ENCODE measurements at regions not wholly inside any gene's neighbourhood (a gene's known extent, or its start where the extent isn't known, plus 50 kb on each side); places are given as distances from the start of the nearest gene placed in this dataset.

DNA sequence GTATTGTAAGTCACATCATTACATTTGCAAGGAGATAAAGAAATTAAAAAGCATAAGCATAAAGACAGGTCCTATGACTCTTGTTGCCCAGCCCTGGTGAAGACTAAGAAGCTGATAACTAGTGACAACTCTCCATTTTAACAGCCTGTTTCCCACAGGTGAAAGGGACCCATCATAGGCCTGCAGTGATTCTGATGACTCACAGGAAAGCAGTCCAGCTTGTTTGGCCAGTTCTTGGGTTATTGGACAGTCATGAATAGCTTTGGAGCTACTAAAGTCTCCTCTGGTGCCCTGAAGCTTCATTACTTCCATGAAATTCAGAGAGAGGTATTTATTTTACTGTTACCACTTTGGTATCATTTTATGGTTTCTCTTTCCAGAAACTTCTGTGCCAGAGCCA, 55.5 kb upstream of the DYRK2 start:
- CTCF ChIA-PET = interaction anchor here (0.7 to 1.8 kb wide), 12 partner anchors 12 to 350 kb away, joined by 3 to 13 read pairs (median 4); partner anchors contain the start of gene DYRK2
- TF ChIP-seq, protein P1, sequence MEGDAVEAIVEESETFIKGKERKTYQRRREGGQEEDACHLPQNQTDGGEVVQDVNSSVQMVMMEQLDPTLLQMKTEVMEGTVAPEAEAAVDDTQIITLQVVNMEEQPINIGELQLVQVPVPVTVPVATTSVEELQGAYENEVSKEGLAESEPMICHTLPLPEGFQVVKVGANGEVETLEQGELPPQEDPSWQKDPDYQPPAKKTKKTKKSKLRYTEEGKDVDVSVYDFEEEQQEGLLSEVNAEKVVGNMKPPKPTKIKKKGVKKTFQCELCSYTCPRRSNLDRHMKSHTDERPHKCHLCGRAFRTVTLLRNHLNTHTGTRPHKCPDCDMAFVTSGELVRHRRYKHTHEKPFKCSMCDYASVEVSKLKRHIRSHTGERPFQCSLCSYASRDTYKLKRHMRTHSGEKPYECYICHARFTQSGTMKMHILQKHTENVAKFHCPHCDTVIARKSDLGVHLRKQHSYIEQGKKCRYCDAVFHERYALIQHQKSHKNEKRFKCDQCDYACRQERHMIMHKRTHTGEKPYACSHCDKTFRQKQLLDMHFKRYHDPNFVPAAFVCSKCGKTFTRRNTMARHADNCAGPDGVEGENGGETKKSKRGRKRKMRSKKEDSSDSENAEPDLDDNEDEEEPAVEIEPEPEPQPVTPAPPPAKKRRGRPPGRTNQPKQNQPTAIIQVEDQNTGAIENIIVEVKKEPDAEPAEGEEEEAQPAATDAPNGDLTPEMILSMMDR (IDR thresholded peaks at IDR 0.05; ENCODE audit: unreplicated experiment) = no peak
- Mint-ChIP-seq H3K27me3 (ENCODE audit: unreplicated experiment) (no peaks in the 10 kb centered on the region), H3K36me3 (ENCODE audit: insufficient read depth, unreplicated experiment) (peaks cover 11% of the 10 kb centered on the region), H3K27ac (ENCODE audit: unreplicated experiment) (peak overlapping the region; percentile 82), H3K4me3 (ENCODE audit: low read depth, unreplicated experiment) (peak overlapping the region; percentile 13), H3K4me1 (ENCODE audit: low read depth, unreplicated experiment) (peaks cover 47% of the 10 kb centered on the region), H3K9me3 (ENCODE audit: low read depth, unreplicated experiment) (no peaks in the 10 kb centered on the region)
- intact Hi-C loops (cut with micrococcal nuclease; ENCODE audit: unreplicated experiment) = loop anchor here (2.0 to 5.0 kb wide), 3 partner anchors 76 to 236 kb away; no protein-coding TSS in a partner anchor
- no TSS peak for BruUV-seq (replicated peaks)
- peak; percentile 92 for DNase-seq

DNA sequence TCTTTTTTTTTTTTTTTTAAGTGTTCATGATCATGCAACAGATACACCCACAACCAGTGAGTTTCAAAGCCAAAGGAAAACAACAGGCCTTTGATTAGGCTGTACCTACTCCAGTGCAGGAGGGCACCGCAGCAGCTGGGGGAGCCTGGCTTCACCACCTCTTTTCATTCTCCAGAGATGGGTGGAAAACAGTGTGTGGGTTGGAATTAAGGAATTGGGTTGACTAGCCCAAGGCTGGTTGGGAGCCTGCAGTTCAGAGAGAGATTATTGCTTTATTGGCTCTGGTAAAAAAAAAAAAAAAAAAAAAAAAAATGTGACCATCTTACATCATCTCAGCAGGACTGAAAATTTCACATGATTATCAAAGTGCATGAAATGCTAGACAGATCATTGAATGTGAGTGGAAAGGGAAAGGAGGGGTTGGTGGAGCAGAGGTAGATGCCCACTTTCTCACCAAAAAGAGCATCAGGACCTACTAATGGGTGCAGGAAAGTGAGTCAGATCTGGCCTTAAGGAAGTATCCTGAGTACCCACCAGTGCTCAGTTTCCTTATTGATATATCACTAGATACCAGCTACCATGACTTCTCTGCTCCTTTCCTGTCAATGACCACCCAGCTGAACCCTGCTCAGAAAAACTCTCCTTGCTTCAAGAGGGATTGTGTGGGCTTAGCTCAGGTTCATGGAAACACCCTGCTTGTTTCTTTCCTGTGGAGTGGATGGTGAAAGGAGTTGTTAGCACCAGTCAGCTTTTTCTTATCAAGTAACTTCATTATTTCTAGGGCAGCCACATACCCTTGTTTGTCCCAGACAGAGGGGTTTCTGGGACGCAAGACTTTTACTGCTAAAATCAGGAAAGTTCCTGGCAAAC, 54.8 kb upstream of the DYRK2 start:
- intact Hi-C loops (cut with micrococcal nuclease; ENCODE audit: unreplicated experiment) = loop anchor here (2.0 to 5.0 kb wide), 3 partner anchors 77 to 236 kb away; no protein-coding TSS in a partner anchor
- peaks cover 11% of the 10 kb centered on the region for H3K36me3 Mint-ChIP-seq (ENCODE audit: insufficient read depth, unreplicated experiment)
- BruUV-seq (replicated peaks) = no TSS peak
- H3K9me3 Mint-ChIP-seq (ENCODE audit: low read depth, unreplicated experiment) = no peaks in the 10 kb centered on the region
- H3K27ac Mint-ChIP-seq (ENCODE audit: unreplicated experiment) = peak overlapping the region; percentile 82
- peaks cover 47% of the 10 kb centered on the region for H3K4me1 Mint-ChIP-seq (ENCODE audit: low read depth, unreplicated experiment)
- TF ChIP-seq, protein P1 (IDR thresholded peaks at IDR 0.05; ENCODE audit: unreplicated experiment) = no peak
- CTCF ChIA-PET = interaction anchor here (0.7 to 1.8 kb wide), 12 partner anchors 13 to 1424 kb away, joined by 3 to 13 read pairs (median 4); partner anchors contain the start of gene DYRK2
- H3K4me3 Mint-ChIP-seq (ENCODE audit: low read depth, unreplicated experiment) = peak overlapping the region; percentile 13
- no peaks in the 10 kb centered on the region for H3K27me3 Mint-ChIP-seq (ENCODE audit: unreplicated experiment)
- peak; percentile 16 for DNase-seq

DNA sequence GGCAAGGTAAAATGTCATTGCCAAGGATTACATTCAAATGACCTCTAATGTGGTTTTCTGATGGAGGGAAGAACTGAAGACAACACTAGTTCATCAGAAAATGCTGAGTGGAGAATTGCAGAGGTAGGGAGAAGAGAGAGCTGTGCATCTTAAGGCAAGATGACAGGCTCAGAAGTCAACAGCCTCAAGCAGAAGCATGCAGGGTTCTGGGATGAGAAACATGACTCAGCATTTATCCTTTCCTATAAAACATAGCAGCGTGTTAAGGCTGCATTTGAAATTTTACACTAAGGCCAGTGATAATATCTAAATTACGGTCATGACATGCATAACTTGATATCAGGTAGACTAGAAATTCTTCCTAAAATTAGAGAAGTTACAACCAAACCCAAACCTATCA, 53.7 kb upstream of the DYRK2 start:
- BruUV-seq (replicated peaks) = no TSS peak
- CTCF ChIA-PET = no interaction called here
- intact Hi-C loops (cut with micrococcal nuclease; ENCODE audit: unreplicated experiment) = loop anchor here (5.0 kb wide), 2 partner anchors 113 to 238 kb away; no protein-coding TSS in a partner anchor

DNA sequence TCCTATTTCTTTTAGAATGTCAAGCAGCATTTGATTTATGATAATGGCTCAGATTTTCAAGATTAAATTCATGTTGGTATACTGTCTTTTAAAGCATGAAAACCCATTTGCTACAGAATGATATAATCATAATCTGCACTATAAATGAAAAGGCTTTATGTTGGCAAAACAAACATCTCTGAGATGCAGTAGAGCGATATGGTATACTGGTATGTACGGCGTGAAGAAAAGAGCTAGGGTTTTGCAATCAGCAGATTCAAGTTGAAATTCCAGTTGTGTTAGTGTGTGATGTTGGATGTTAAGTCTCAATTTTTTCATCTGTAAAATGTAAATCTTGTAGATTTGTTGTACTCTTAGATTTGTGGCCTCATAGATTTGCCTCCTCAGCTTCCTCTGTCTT, 53.2 kb upstream of the DYRK2 start:
- H3K27me3 Mint-ChIP-seq (ENCODE audit: unreplicated experiment) = no peaks in the 10 kb centered on the region
- intact Hi-C loops (cut with micrococcal nuclease; ENCODE audit: unreplicated experiment) = no loop called here
- no peak overlapping the region for H3K4me3 Mint-ChIP-seq (ENCODE audit: low read depth, unreplicated experiment)
- no peak for DNase-seq
- CTCF ChIA-PET = interaction anchor here (1.1 kb wide), 1 partner anchor 16 kb away, joined by 7 read pairs; no protein-coding TSS in a partner anchor
- H3K36me3 Mint-ChIP-seq (ENCODE audit: insufficient read depth, unreplicated experiment) = peaks cover 11% of the 10 kb centered on the region
- H3K9me3 Mint-ChIP-seq (ENCODE audit: low read depth, unreplicated experiment) = no peaks in the 10 kb centered on the region
- no peak overlapping the region for H3K27ac Mint-ChIP-seq (ENCODE audit: unreplicated experiment)
- TF ChIP-seq, protein P1 (IDR thresholded peaks at IDR 0.05; ENCODE audit: unreplicated experiment) = no peak
- H3K4me1 Mint-ChIP-seq (ENCODE audit: low read depth, unreplicated experiment) = peaks cover 47% of the 10 kb centered on the region
- BruUV-seq (replicated peaks) = no TSS peak

More for the DNA sequence above, 53.7 kb upstream of the DYRK2 start:
- DNase-seq = no peak
- Mint-ChIP-seq H3K4me1 (ENCODE audit: low read depth, unreplicated experiment) (peaks cover 47% of the 10 kb centered on the region), H3K9me3 (ENCODE audit: low read depth, unreplicated experiment) (no peaks in the 10 kb centered on the region), H3K4me3 (ENCODE audit: low read depth, unreplicated experiment) (no peak overlapping the region), H3K36me3 (ENCODE audit: insufficient read depth, unreplicated experiment) (peaks cover 11% of the 10 kb centered on the region), H3K27ac (ENCODE audit: unreplicated experiment) (peak overlapping the region; percentile 82), H3K27me3 (ENCODE audit: unreplicated experiment) (no peaks in the 10 kb centered on the region)
- TF ChIP-seq, protein P1 (IDR thresholded peaks at IDR 0.05; ENCODE audit: unreplicated experiment) = no peak
